ENCODE measurements at regions not wholly inside any gene's neighbourhood (a gene's known extent, or its start where the extent isn't known, plus 50 kb on each side); places are given as distances from the start of the nearest gene placed in this dataset.

DNA sequence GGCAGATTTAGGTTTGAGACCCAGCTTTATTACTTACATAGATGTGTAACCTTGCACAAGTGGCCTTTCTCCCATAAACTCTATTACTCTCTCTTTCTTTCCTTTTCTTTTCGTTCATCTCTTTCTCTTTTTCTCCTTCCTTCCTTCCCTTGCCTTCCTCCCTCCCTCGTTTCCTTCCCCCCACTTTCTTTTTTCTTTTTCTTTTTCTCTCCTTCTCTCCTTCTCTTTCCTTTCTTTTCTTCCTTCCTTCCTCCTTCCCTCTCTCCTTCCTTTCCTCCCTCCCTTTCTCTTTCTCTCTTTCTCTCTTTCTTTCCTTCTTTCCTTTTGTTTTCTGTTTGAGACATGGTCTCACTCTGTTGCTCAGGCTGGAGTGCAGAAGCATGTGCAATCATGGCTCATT is 526.4 kb upstream of the CXorf51A start (continued):
- TF ChIP-seq PHF8 (conservative IDR thresholded peaks at IDR 0.05; ENCODE audit: low read depth, low read length) (no peak), MAFK (IDR thresholded peaks at IDR 0.05; ENCODE audit: low read depth, low read length) (no peak), RFX5 (IDR thresholded peaks at IDR 0.05; ENCODE audit: borderline replicate concordance, low read depth, low read length) (no peak), CBX8 (IDR thresholded peaks at IDR 0.05; ENCODE audit: borderline replicate concordance, low read depth, low read length) (no peak), JUN (IDR thresholded peaks at IDR 0.05; ENCODE audit: low read depth, low read length) (no peak), NANOG (IDR thresholded peaks at IDR 0.05; ENCODE audit: insufficient read depth, low read depth, low read length, poor library complexity, severe bottlenecking) (no peak), ASH2L (IDR thresholded peaks at IDR 0.05; ENCODE audit: low read length) (no peak)

Measured in H1 (cell line).